NCI-H1436 treated with DMSO at 0.1 percent for 48 hours (cell line): ENCODE measurements at regions not wholly inside any gene's neighbourhood (a gene's known extent, or its start where the extent isn't known, plus 50 kb on each side); places are given as distances from the start of the nearest gene placed in this dataset.
"Not testable (repeated sequence)": the region's sequence is repeated elsewhere in the genome, so short reads cannot be mapped to it uniquely, and the experiment has no call there.

Experiments used
- DNase-seq: peaks from one replicate; lab custom pipeline; 2025; lab: John Stamatoyannopoulos, UW

GRCh38 chr10:65355141-65355680 is 1570.6 kb upstream of the LRRTM3 start:
- DNase-seq: no peak

- no peak for DNase-seq
These were observed 1567.3 kb upstream of the LRRTM3 start for GRCh38 chr10:65358565-65358964.

GRCh38 chr10:65360497-65360896 is 1565.3 kb upstream of the LRRTM3 start:
- DNase-seq: no peak

GRCh38 chr10:65365878-65366277 is 1560.0 kb upstream of the LRRTM3 start:
- DNase-seq: no peak

- DNase-seq: no peak
These were observed 1558.1 kb upstream of the LRRTM3 start for GRCh38 chr10:65367706-65368105.

GRCh38 chr10:65375528-65375927 is 1550.3 kb upstream of the LRRTM3 start:
- DNase-seq: no peak

GRCh38 chr10:65377687-65378086 is 1548.1 kb upstream of the LRRTM3 start:
- DNase-seq: no peak

- DNase-seq: no peak
These were observed 1531.1 kb upstream of the LRRTM3 start for GRCh38 chr10:65394502-65395297.

GRCh38 chr10:65395631-65396030 is 1530.2 kb upstream of the LRRTM3 start:
- no peak for DNase-seq

- no peak for DNase-seq
These were observed 1528.8 kb upstream of the LRRTM3 start for GRCh38 chr10:65396997-65397396.

GRCh38 chr10:65408401-65408800 is 1517.4 kb upstream of the LRRTM3 start:
- no peak for DNase-seq

GRCh38 chr10:65413001-65413400 is 1512.8 kb upstream of the LRRTM3 start:
- DNase-seq: no peak

- no peak for DNase-seq
These were observed 1510.5 kb upstream of the LRRTM3 start for GRCh38 chr10:65415318-65415717.

- DNase-seq: no peak
These were observed 1509.7 kb upstream of the LRRTM3 start for GRCh38 chr10:65416094-65416493.

GRCh38 chr10:65419629-65420028 is 1506.2 kb upstream of the LRRTM3 start:
- no peak for DNase-seq

GRCh38 chr10:65423043-65423442 is 1502.8 kb upstream of the LRRTM3 start:
- no peak for DNase-seq

- DNase-seq: not testable (repeated sequence)
These were observed 1496.5 kb upstream of the LRRTM3 start for GRCh38 chr10:65429381-65429780.

- no peak for DNase-seq
These were observed 1494.9 kb upstream of the LRRTM3 start for GRCh38 chr10:65430979-65431378.

- no peak for DNase-seq
These were observed 1454.8 kb upstream of the LRRTM3 start for GRCh38 chr10:65470986-65471385.

- DNase-seq: no peak
These were observed 1443.0 kb upstream of the LRRTM3 start for GRCh38 chr10:65482848-65483247.

GRCh38 chr10:65491799-65492198 is 1434.0 kb upstream of the LRRTM3 start:
- DNase-seq: no peak

GRCh38 chr10:65496541-65496940 is 1429.3 kb upstream of the LRRTM3 start:
- DNase-seq: no peak

- DNase-seq: no peak
These were observed 1428.0 kb upstream of the LRRTM3 start for GRCh38 chr10:65497837-65498236.

GRCh38 chr10:65500716-65501115 is 1425.1 kb upstream of the LRRTM3 start:
- DNase-seq: no peak
